Right atrium auricular region (tissue), 2 donors: ENCODE measurements at regions not wholly inside any gene's neighbourhood (a gene's known extent, or its start where the extent isn't known, plus 50 kb on each side); places are given as distances from the start of the nearest gene placed in this dataset.

Experiments used
- DNase-seq: peaks from one replicate; pipeline ENCODE4 v3.0.0-alpha.2; 2019; ENCODE audit warnings: low spot score
- H3K27ac ChIP-seq, 2 donors: fragments of 200-600 bp; sonication (generic); 1 replicate in 1 of 2; 2 replicates in 1 of 2; pipeline ENCODE4 v1.5.1; 2016 to 2019
- H3K27me3 ChIP-seq, 2 donors: fragments of 200-600 bp; sonication (generic); one replicate each; pipeline versions ENCODE4 v1.5.1 to v1.6.0; 2017 to 2019
- H3K36me3 ChIP-seq: fragments of 200-600 bp; sonication (generic); one replicate; pipeline ENCODE4 v1.5.1; 2016
- H3K4me1 ChIP-seq, 2 donors: fragments of 200-600 bp; sonication (generic); one replicate each; pipeline versions ENCODE4 v1.5.1 to v1.6.0; 2017 to 2019
- H3K4me3 ChIP-seq, 2 donors: fragments of 200-600 bp; sonication (generic); 1 replicate in 1 of 2; 2 replicates in 1 of 2; pipeline ENCODE4 v1.5.1; 2017 to 2019; ENCODE audit warnings: mild to moderate bottlenecking in 1 of 2, moderate library complexity in 1 of 2
- H3K9me3 ChIP-seq, 2 donors: fragments of 200-600 bp; sonication (generic); one replicate each; pipeline ENCODE4 v1.5.1; 2019
- CTCF ChIP-seq, 2 donors: fragments of 200-600 bp; sonication (generic); IDR thresholded peaks; one replicate each; pipeline ENCODE4 v1.5.1; 2019; ENCODE audit warnings: antibody characterized with exemption in 2 of 2

GRCh38 chr14:85273952-85274351, 256.0 kb upstream of the FLRT2 start:
- Histone ChIP-seq H3K4me1 (no peaks in the 10 kb centered on the region), H3K9me3 (no peaks in the 10 kb centered on the region), H3K27me3 (no peaks in the 10 kb centered on the region), H3K27ac (no peak overlapping the region), H3K4me3 (no peak overlapping the region), H3K36me3 (no peaks in the 10 kb centered on the region)
- DNase-seq = no peak
- TF ChIP-seq CTCF (IDR thresholded peaks at IDR 0.05) = no peak

GRCh38 chr14:85276161-85276978, 253.6 kb upstream of the FLRT2 start:
- TF ChIP-seq CTCF (IDR thresholded peaks at IDR 0.05) = no peak
- H3K9me3 ChIP-seq = no peaks in the 10 kb centered on the region
- H3K27me3 ChIP-seq = no peaks in the 10 kb centered on the region
- no peak overlapping the region for H3K4me3 ChIP-seq
- no peaks in the 10 kb centered on the region for H3K36me3 ChIP-seq
- DNase-seq = no peak
- H3K27ac ChIP-seq = no peak overlapping the region
- no peaks in the 10 kb centered on the region for H3K4me1 ChIP-seq

- no peak overlapping the region for H3K4me3 ChIP-seq
- H3K9me3 ChIP-seq = no peaks in the 10 kb centered on the region
- no peaks in the 10 kb centered on the region for H3K27me3 ChIP-seq
- DNase-seq = no peak
- H3K36me3 ChIP-seq = no peaks in the 10 kb centered on the region
- no peak overlapping the region for H3K27ac ChIP-seq
- no peaks in the 10 kb centered on the region for H3K4me1 ChIP-seq
- no peak for TF ChIP-seq CTCF (IDR thresholded peaks at IDR 0.05)
These were observed 253.0 kb upstream of the FLRT2 start for GRCh38 chr14:85276979-85277228.

GRCh38 chr14:85279407-85279806, 250.5 kb upstream of the FLRT2 start:
- no peak for TF ChIP-seq CTCF (IDR thresholded peaks at IDR 0.05)
- no peaks in the 10 kb centered on the region for H3K9me3 ChIP-seq
- H3K27ac ChIP-seq = no peak overlapping the region
- no peaks in the 10 kb centered on the region for H3K4me1 ChIP-seq
- no peaks in the 10 kb centered on the region for H3K27me3 ChIP-seq
- H3K4me3 ChIP-seq = no peak overlapping the region
- H3K36me3 ChIP-seq = no peaks in the 10 kb centered on the region
- DNase-seq = no peak

GRCh38 chr14:85280074-85280473, 249.9 kb upstream of the FLRT2 start:
- Histone ChIP-seq H3K27ac (no peak overlapping the region), H3K27me3 (no peaks in the 10 kb centered on the region), H3K36me3 (no peaks in the 10 kb centered on the region), H3K4me1 (no peaks in the 10 kb centered on the region), H3K9me3 (no peaks in the 10 kb centered on the region), H3K4me3 (no peak overlapping the region)
- TF ChIP-seq CTCF (IDR thresholded peaks at IDR 0.05) = no peak
- no peak for DNase-seq

- Histone ChIP-seq H3K4me3 (no peak overlapping the region), H3K4me1 (no peaks in the 10 kb centered on the region), H3K27ac (no peak overlapping the region), H3K27me3 (no peaks in the 10 kb centered on the region), H3K9me3 (no peaks in the 10 kb centered on the region), H3K36me3 (no peaks in the 10 kb centered on the region)
- DNase-seq = no peak
- TF ChIP-seq CTCF (IDR thresholded peaks at IDR 0.05) = no peak
These were observed 248.0 kb upstream of the FLRT2 start for GRCh38 chr14:85281921-85282320.
